Neural cell (in vitro differentiated cells): ENCODE measurements at regions not wholly inside any gene's neighbourhood (a gene's known extent, or its start where the extent isn't known, plus 50 kb on each side); places are given as distances from the start of the nearest gene placed in this dataset.

Experiments used
- EP300 ChIP-seq: fragments of 450-650 bp; conservative IDR thresholded peaks from 2 replicates; pipeline ENCODE4 v1.6.1; 2014; ENCODE audit warnings: antibody characterized with exemption, mild to moderate bottlenecking, moderate library complexity; ENCODE audit not compliant: poor library complexity, severe bottlenecking
- EZH2 ChIP-seq: fragments of 200-600, 300-800 bp; shearing (Covaris generic), sonication (generic); IDR thresholded peaks from 2 replicates; pipeline ENCODE4 v1.6.1; 2014; ENCODE audit warnings: antibody characterized with exemption, low read length, borderline replicate concordance, mild to moderate bottlenecking; ENCODE audit not compliant: insufficient read depth, poor library complexity, severe bottlenecking

DNA sequence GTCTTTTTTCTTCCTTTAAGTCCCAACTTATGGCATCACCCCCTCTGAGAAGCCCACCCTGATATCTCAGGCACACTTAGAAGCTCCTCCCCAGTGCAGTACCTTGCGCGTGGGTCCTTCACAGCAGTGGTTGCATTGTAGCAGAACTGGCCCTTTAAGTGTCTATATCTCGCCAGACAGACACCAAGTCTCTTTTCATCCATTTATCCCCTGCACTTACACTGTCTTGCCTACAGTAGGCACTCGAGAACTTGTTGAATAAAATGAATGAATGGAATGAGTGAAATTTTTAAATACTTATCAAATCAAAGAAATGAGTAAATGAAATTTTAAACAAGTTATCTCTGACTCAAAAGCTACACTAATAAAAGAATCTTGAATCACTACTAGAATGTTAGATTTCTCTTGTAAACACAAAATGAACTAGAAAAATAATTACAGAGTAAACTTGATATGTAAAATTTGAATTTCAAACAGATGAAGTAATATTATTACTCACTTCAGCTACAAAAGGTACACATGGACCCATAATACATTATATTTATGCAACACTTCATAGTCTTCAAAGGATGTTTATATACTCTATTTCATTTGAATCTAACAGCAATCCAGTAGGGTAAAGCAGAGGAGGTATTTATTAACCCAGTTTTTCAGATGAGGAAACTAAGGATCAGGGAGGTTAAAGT is 54.7 kb upstream of the MAN1A2 start:
- TF ChIP-seq EZH2 (no peak), EP300 (no peak)
